GM23338 (cell line): ENCODE measurements at regions not wholly inside any gene's neighbourhood (a gene's known extent, or its start where the extent isn't known, plus 50 kb on each side); places are given as distances from the start of the nearest gene placed in this dataset.
A peak's percentile ranks its signal among the peaks of the same experiment; 100 is the strongest.

Source experiments
- CREB1 ChIP-seq: fragments of 250-450 bp; sonication (Bioruptor Pico); IDR thresholded peaks from 2 replicates; pipeline ENCODE4 v1.5.0; 2020; ENCODE audit warnings: low read depth, mild to moderate bottlenecking, moderate library complexity
- ETS1 ChIP-seq: IDR thresholded peaks from 2 replicates; pipeline ENCODE4 v1.6.1; 2016; ENCODE audit warnings: antibody characterized with exemption
- EZH2 ChIP-seq: fragments of 200-600 bp; sonication (generic); IDR thresholded peaks from one replicate; pipeline ENCODE4 v1.8.0; 2017; ENCODE audit warnings: antibody characterized with exemption, mild to moderate bottlenecking, low read depth; ENCODE audit not compliant: unreplicated experiment
- EZH2phosphoT487 ChIP-seq: fragments of 200-600 bp; sonication (generic); IDR thresholded peaks from one replicate; pipeline ENCODE4 v1.8.1; 2018; ENCODE audit warnings: antibody characterized with exemption; ENCODE audit not compliant: unreplicated experiment
- REST ChIP-seq: IDR thresholded peaks from one replicate; pipeline ENCODE4 v1.6.1; 2018; ENCODE audit warnings: antibody characterized with exemption; ENCODE audit not compliant: unreplicated experiment
- TF ChIP-seq, protein P1 (sequence below), 2 experiments: fragments of 200-600 bp in 1 of 2; sonication (generic) in 1 of 2; conservative IDR thresholded peaks; 2 replicates each; pipeline versions ENCODE4 v1.5.1 to v1.6.1; 2016 to 2017; ENCODE audit warnings: antibody characterized with exemption in 2 of 2, low read depth in 2 of 2, mild to moderate bottlenecking in 2 of 2, moderate library complexity in 1 of 2

GRCh38 chr21:35340273-35340672 lies 291.2 kb upstream of the RUNX1 start:
- TF ChIP-seq, protein P1, sequence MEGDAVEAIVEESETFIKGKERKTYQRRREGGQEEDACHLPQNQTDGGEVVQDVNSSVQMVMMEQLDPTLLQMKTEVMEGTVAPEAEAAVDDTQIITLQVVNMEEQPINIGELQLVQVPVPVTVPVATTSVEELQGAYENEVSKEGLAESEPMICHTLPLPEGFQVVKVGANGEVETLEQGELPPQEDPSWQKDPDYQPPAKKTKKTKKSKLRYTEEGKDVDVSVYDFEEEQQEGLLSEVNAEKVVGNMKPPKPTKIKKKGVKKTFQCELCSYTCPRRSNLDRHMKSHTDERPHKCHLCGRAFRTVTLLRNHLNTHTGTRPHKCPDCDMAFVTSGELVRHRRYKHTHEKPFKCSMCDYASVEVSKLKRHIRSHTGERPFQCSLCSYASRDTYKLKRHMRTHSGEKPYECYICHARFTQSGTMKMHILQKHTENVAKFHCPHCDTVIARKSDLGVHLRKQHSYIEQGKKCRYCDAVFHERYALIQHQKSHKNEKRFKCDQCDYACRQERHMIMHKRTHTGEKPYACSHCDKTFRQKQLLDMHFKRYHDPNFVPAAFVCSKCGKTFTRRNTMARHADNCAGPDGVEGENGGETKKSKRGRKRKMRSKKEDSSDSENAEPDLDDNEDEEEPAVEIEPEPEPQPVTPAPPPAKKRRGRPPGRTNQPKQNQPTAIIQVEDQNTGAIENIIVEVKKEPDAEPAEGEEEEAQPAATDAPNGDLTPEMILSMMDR (conservative IDR thresholded peaks at IDR 0.05; ENCODE audit: low read depth in 2 of 2) = 0 out of 4 replicates have a peak, but pooled peaks of 1 of the 2 experiments have one; percentile 11
- TF ChIP-seq REST (no peak), ETS1 (no peak), EZH2 (no peak), CREB1 (no peak), EZH2phosphoT487 (no peak)
